HG03571 (cell line): ENCODE measurements at regions not wholly inside any gene's neighbourhood (a gene's known extent, or its start where the extent isn't known, plus 50 kb on each side); places are given as distances from the start of the nearest gene placed in this dataset.

ENCODE experiments used
- ATAC-seq: cut with Tn5 transposase; IDR thresholded peaks from one replicate; pipeline ENCODE4 v1.9.1; 2021; ENCODE audit not compliant: unreplicated experiment

- no peak for ATAC-seq
These were observed 562.0 kb downstream of the PLPP3 start for GRCh38 chr1:56017336-56017735.

- ATAC-seq: no peak
These were observed 575.5 kb downstream of the PLPP3 start for GRCh38 chr1:56003846-56004245.

GRCh38 chr1:56002231-56002630, 577.1 kb downstream of the PLPP3 start:
- no peak for ATAC-seq

GRCh38 chr1:56000424-56000823, 578.9 kb downstream of the PLPP3 start:
- no peak for ATAC-seq

GRCh38 chr1:55997536-55997935, 581.8 kb downstream of the PLPP3 start:
- no peak for ATAC-seq

GRCh38 chr1:55993646-55994318, 585.6 kb downstream of the PLPP3 start:
- ATAC-seq: no peak

GRCh38 chr1:55990007-55990406, 589.4 kb downstream of the PLPP3 start:
- ATAC-seq: no peak

GRCh38 chr1:55988963-55989452, 590.4 kb downstream of the PLPP3 start:
- ATAC-seq: no peak

GRCh38 chr1:55987491-55988249, 591.7 kb downstream of the PLPP3 start:
- ATAC-seq: no peak

- ATAC-seq: no peak
These were observed 593.4 kb downstream of the PLPP3 start for GRCh38 chr1:55986003-55986402.

- ATAC-seq: no peak
These were observed 598.2 kb downstream of the PLPP3 start for GRCh38 chr1:55981010-55981650.

GRCh38 chr1:55980582-55980981, 598.8 kb downstream of the PLPP3 start:
- ATAC-seq: no peak

GRCh38 chr1:55974714-55975441, 604.5 kb downstream of the PLPP3 start:
- ATAC-seq: no peak

- no peak for ATAC-seq
These were observed 608.7 kb downstream of the PLPP3 start for GRCh38 chr1:55970526-55971110.

- ATAC-seq: no peak
These were observed 610.0 kb downstream of the PLPP3 start for GRCh38 chr1:55969322-55969721.

GRCh38 chr1:55968661-55969060, 610.7 kb downstream of the PLPP3 start:
- no peak for ATAC-seq

- ATAC-seq: no peak
These were observed 613.3 kb downstream of the PLPP3 start for GRCh38 chr1:55965981-55966461.

- no peak for ATAC-seq
These were observed 616.9 kb downstream of the PLPP3 start for GRCh38 chr1:55962472-55962871.

- ATAC-seq: no peak
These were observed 620.2 kb downstream of the PLPP3 start for GRCh38 chr1:55959136-55959548.

GRCh38 chr1:55958498-55958897, 620.9 kb downstream of the PLPP3 start:
- no peak for ATAC-seq

- ATAC-seq: no peak
These were observed 622.1 kb downstream of the PLPP3 start for GRCh38 chr1:55957276-55957675.
